GM12891 (cell line): ENCODE measurements at regions not wholly inside any gene's neighbourhood (a gene's known extent, or its start where the extent isn't known, plus 50 kb on each side); places are given as distances from the start of the nearest gene placed in this dataset.

Source experiments
- POLR2A ChIP-seq: IDR thresholded peaks from 2 replicates; pipeline ENCODE4 v1.6.1; 2011; ENCODE audit warnings: low read depth, low read length, control low read depth
- POLR2AphosphoS5 ChIP-seq: IDR thresholded peaks from 2 replicates; pipeline ENCODE4 v1.6.1; 2011; ENCODE audit warnings: low read depth, low read length, control low read depth
- SPI1 ChIP-seq: IDR thresholded peaks from 2 replicates; pipeline ENCODE4 v1.6.1; 2011; ENCODE audit warnings: low read depth, low read length, control low read depth
- TAF1 ChIP-seq: IDR thresholded peaks from 2 replicates; pipeline ENCODE4 v1.6.1; 2011; ENCODE audit warnings: low read depth, low read length, control low read depth

- TF ChIP-seq TAF1, result no peak
- TF ChIP-seq POLR2AphosphoS5, result no peak
- no peak for TF ChIP-seq POLR2A
- TF ChIP-seq SPI1, result no peak
Observed at GRCh38 chr1:222377428-222378088, 170.3 kb downstream of the HHIPL2 start.
